ENCODE measurements at regions not wholly inside any gene's neighbourhood (a gene's known extent, or its start where the extent isn't known, plus 50 kb on each side); places are given as distances from the start of the nearest gene placed in this dataset.

GRCh38 chr2:217225596-217225995 lies 365.7 kb upstream of the TNP1 start:
- Histone ChIP-seq H3K9me3 (ENCODE audit: control insufficient read depth, low read depth, low read length) (no peaks in the 10 kb centered on the region), H3K36me3 (ENCODE audit: control insufficient read depth, insufficient read depth, low read length) (no peaks in the 10 kb centered on the region), H3K4me1 (ENCODE audit: control insufficient read depth, insufficient read depth, low read length) (no peaks in the 10 kb centered on the region), H3K27me3 (ENCODE audit: control insufficient read depth, insufficient read depth, low read length) (no peaks in the 10 kb centered on the region), H3K27ac (ENCODE audit: low read length) (no peak overlapping the region), H3K4me3 (ENCODE audit: low read length) (no peak overlapping the region)
- no peak for DNase-seq
- WGBS (ENCODE audit: insufficient coverage, low lambda C conversion rate) = no CpG with 5 or more reads among the region's 1 CpG

DNA sequence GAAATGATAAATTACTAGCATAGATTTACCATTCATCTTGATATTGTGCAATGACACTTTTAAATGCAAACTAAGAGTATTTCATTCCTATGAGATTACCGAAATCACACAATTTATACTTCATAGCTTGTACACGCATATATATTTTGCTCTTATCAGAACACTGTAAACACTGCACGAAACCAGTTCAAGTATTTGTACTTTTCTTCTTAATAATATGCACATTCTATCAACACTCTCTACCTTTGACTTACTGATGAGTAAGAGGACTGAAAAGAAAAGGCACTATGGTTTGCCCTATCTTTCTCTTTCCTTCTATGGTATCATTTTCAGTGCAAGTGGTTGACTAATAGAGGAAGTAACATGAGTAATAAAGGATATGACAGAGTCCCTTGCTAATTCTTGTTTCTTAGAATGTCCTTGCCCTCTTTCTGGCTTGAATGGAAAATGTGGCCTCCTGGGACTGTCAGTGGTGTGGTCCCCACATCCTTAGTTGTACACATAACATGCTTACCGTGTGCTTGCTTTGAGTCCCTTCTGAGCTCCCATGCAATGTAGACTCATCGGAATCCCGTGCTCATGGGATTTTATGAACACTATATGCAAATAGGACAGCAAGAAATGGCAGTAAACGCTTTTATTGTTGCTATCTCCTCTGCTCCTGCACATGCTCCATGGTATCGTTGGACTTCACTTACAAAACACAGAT lies 363.5 kb upstream of the TNP1 start:
- H3K4me3 ChIP-seq (ENCODE audit: low read length) = no peak overlapping the region
- no peaks in the 10 kb centered on the region for H3K9me3 ChIP-seq (ENCODE audit: control insufficient read depth, low read depth, low read length)
- no peaks in the 10 kb centered on the region for H3K4me1 ChIP-seq (ENCODE audit: control insufficient read depth, insufficient read depth, low read length)
- H3K36me3 ChIP-seq (ENCODE audit: control insufficient read depth, insufficient read depth, low read length) = no peaks in the 10 kb centered on the region
- 100% methylated on average over 4 of the region's 8 CpGs for WGBS (ENCODE audit: insufficient coverage, low lambda C conversion rate)
- H3K27ac ChIP-seq (ENCODE audit: low read length) = no peak overlapping the region
- peak in 1 of 2 donors; percentile 15 for DNase-seq
- H3K27me3 ChIP-seq (ENCODE audit: control insufficient read depth, insufficient read depth, low read length) = no peaks in the 10 kb centered on the region

DNA sequence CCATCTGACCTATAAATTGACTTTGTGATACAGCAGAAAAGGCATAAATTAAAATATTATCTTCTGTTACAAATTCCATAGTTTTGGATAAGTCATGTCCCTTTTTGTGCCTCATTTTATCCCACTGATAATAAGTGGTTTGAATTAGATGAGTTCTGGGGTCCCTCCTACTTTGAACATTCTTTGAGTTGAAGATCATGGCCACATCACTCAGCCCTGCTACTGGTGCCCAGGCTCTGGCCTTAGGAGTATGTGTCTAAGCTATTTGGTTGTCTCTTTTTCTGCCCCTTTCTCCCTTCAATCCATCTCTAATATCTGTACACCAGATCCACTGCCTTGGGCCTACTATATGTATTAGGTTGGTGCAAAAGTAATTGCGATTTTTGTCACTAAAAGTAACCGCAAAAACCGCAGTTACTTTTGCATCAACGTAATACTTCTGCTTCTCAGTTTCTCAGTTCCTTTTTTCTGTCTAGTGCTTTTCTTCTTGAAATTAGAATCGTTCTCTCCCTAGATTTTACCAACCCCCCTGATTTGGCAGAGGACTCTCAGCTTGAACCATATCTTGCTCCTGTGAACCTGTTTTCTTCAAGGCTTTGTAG lies 362.5 kb upstream of the TNP1 start:
- Histone ChIP-seq H3K27ac (ENCODE audit: low read length) (no peak overlapping the region), H3K27me3 (ENCODE audit: control insufficient read depth, insufficient read depth, low read length) (no peaks in the 10 kb centered on the region), H3K36me3 (ENCODE audit: control insufficient read depth, insufficient read depth, low read length) (no peaks in the 10 kb centered on the region), H3K9me3 (ENCODE audit: control insufficient read depth, low read depth, low read length) (no peaks in the 10 kb centered on the region), H3K4me1 (ENCODE audit: control insufficient read depth, insufficient read depth, low read length) (no peaks in the 10 kb centered on the region), H3K4me3 (ENCODE audit: low read length) (no peak overlapping the region)
- no peak for DNase-seq
- 96% methylated on average over 4 of the region's 5 CpGs for WGBS (ENCODE audit: insufficient coverage, low lambda C conversion rate)

DNA sequence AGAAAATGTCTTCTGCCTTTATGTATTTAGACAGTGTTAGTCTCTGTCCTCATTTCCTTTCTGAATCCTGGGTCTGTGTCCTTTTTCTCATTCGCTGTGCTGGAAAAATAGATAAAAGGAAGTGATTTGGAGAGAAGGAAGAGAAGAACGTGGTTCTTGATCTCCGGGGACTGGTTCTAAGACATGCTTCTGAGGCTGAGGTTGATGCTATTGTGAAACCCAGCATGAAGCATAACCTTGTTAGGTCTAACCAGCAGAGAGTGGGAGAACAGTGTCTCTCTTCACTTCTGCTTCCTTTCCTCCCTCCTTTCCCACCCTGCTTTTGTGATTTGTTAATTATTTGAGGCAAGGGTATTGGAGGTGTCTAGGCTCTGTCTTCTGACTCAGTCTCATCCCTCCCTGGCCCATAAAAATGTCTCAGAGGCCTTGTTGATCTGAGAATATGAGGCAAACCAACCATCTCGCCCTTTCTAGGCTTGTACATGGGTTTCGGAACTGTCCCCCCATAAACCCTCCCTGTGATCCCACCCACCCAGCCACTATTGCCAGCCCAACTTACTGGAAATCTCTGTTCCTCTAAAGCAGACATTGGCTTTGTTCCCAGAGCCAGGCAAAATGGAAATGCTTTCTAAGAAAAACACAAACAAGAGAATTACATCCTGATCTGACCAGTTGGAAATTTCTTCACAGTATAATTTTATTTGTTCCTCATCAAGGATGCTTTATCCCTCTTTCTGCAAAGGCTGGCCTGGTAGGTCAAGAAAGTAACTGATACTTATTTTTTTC lies 360.6 kb upstream of the TNP1 start:
- Histone ChIP-seq H3K27me3 (ENCODE audit: control insufficient read depth, insufficient read depth, low read length) (no peaks in the 10 kb centered on the region), H3K27ac (ENCODE audit: low read length) (no peak overlapping the region), H3K9me3 (ENCODE audit: control insufficient read depth, low read depth, low read length) (no peaks in the 10 kb centered on the region), H3K36me3 (ENCODE audit: control insufficient read depth, insufficient read depth, low read length) (no peaks in the 10 kb centered on the region), H3K4me1 (ENCODE audit: control insufficient read depth, insufficient read depth, low read length) (no peaks in the 10 kb centered on the region), H3K4me3 (ENCODE audit: low read length) (no peak overlapping the region)
- WGBS (ENCODE audit: insufficient coverage, low lambda C conversion rate) = 90% methylated on average over 3 of the region's 5 CpGs
- peak in 1 of 2 donors; percentile 11 for DNase-seq

GRCh38 chr2:217219164-217219520 lies 359.3 kb upstream of the TNP1 start:
- Histone ChIP-seq H3K4me3 (ENCODE audit: low read length) (no peak overlapping the region), H3K4me1 (ENCODE audit: control insufficient read depth, insufficient read depth, low read length) (no peaks in the 10 kb centered on the region), H3K27me3 (ENCODE audit: control insufficient read depth, insufficient read depth, low read length) (no peaks in the 10 kb centered on the region), H3K36me3 (ENCODE audit: control insufficient read depth, insufficient read depth, low read length) (no peaks in the 10 kb centered on the region), H3K9me3 (ENCODE audit: control insufficient read depth, low read depth, low read length) (no peaks in the 10 kb centered on the region), H3K27ac (ENCODE audit: low read length) (no peak overlapping the region)
- DNase-seq = no peak
- no CpG with 5 or more reads among the region's 2 CpGs for WGBS (ENCODE audit: insufficient coverage, low lambda C conversion rate)

DNA sequence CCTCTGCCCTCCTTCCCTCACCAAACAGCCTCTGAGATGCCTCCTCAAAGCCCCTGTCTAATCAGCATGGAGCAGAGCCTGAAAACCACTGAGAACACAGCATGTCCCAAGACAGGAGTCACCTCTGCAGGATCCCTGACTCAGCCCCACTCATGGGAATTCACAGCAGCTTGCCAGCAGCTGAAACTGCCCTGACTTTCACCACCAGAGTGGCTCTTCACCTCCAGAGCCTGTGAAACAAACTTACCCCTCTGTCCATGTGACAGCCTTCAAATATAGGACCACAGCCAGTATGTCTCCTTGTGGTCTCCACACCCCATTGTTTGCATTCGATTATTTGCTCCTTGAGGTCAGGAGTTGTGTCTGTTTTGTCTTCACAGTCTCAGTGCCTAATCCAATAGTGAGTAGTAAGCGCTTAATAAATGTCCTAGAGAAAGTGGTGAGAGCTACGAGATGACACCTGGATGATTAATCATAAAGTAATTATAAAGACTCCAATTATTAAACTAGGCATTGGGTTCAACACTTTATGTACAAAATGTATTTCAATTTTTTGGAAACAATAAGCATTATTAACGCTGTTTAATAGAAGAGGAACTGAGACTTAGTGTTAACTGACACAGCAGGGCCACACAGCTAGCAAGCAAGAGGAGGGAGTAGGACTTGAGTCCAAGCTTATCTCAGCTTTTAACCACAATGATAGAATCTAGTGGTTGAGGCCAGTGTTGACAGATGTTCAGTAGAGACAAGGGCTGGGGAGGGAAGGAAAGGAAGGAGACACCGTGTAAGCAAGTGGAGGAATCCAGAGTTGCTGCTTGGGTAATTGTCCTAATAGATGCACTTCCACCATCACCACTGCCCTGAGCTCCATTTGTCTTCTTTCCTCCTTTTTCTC lies 358.7 kb upstream of the TNP1 start:
- Histone ChIP-seq H3K27me3 (ENCODE audit: control insufficient read depth, insufficient read depth, low read length) (no peaks in the 10 kb centered on the region), H3K27ac (ENCODE audit: low read length) (no peak overlapping the region), H3K9me3 (ENCODE audit: control insufficient read depth, low read depth, low read length) (no peaks in the 10 kb centered on the region), H3K36me3 (ENCODE audit: control insufficient read depth, insufficient read depth, low read length) (no peaks in the 10 kb centered on the region), H3K4me1 (ENCODE audit: control insufficient read depth, insufficient read depth, low read length) (no peaks in the 10 kb centered on the region), H3K4me3 (ENCODE audit: low read length) (no peak overlapping the region)
- WGBS (ENCODE audit: insufficient coverage, low lambda C conversion rate) = 80% methylated on average over 1 of the region's 5 CpGs
- no peak for DNase-seq

GRCh38 chr2:217216982-217217381 lies 357.1 kb upstream of the TNP1 start:
- Histone ChIP-seq H3K36me3 (ENCODE audit: control insufficient read depth, insufficient read depth, low read length) (no peaks in the 10 kb centered on the region), H3K27me3 (ENCODE audit: control insufficient read depth, insufficient read depth, low read length) (no peaks in the 10 kb centered on the region), H3K9me3 (ENCODE audit: control insufficient read depth, low read depth, low read length) (no peaks in the 10 kb centered on the region), H3K4me3 (ENCODE audit: low read length) (no peak overlapping the region), H3K27ac (ENCODE audit: low read length) (no peak overlapping the region), H3K4me1 (ENCODE audit: control insufficient read depth, insufficient read depth, low read length) (no peaks in the 10 kb centered on the region)
- 75% methylated on average over 1 of the region's 2 CpGs for WGBS (ENCODE audit: insufficient coverage, low lambda C conversion rate)
- DNase-seq = no peak

DNA sequence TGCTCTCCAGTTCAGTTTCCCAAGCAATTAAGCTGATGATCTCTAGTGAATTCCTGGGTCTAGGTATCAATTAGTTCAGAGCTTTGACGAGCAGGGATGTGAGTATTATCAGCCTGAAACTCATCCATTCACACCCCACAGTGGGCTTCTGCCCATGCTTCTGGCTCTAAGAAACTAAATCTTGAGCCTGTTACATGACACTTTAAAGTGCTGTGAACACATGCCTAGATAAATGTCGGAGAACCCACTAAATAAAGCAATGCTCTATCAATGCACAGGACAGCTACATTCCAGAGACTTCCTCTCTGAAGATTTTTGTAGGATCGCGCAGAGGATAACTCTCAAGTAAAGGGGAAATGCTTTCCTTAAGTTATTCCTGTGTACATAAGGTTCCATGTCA lies 356.5 kb upstream of the TNP1 start:
- no CpG with 5 or more reads among the region's 4 CpGs for WGBS (ENCODE audit: insufficient coverage, low lambda C conversion rate)

GRCh38 chr2:217215877-217216276 lies 356.0 kb upstream of the TNP1 start:
- Histone ChIP-seq H3K9me3 (ENCODE audit: control insufficient read depth, low read depth, low read length) (no peaks in the 10 kb centered on the region), H3K27ac (ENCODE audit: low read length) (no peak overlapping the region), H3K4me3 (ENCODE audit: low read length) (no peak overlapping the region), H3K4me1 (ENCODE audit: control insufficient read depth, insufficient read depth, low read length) (no peaks in the 10 kb centered on the region), H3K27me3 (ENCODE audit: control insufficient read depth, insufficient read depth, low read length) (no peaks in the 10 kb centered on the region), H3K36me3 (ENCODE audit: control insufficient read depth, insufficient read depth, low read length) (no peaks in the 10 kb centered on the region)
- no CpG with 5 or more reads among the region's 6 CpGs for WGBS (ENCODE audit: insufficient coverage, low lambda C conversion rate)
- DNase-seq = no peak

More for the DNA sequence above, 356.5 kb upstream of the TNP1 start:
- H3K9me3 ChIP-seq (ENCODE audit: control insufficient read depth, low read depth, low read length) = no peaks in the 10 kb centered on the region
- no peak overlapping the region for H3K4me3 ChIP-seq (ENCODE audit: low read length)
- no peak for DNase-seq
- H3K36me3 ChIP-seq (ENCODE audit: control insufficient read depth, insufficient read depth, low read length) = no peaks in the 10 kb centered on the region
- no peak overlapping the region for H3K27ac ChIP-seq (ENCODE audit: low read length)
- no peaks in the 10 kb centered on the region for H3K4me1 ChIP-seq (ENCODE audit: control insufficient read depth, insufficient read depth, low read length)
- no peaks in the 10 kb centered on the region for H3K27me3 ChIP-seq (ENCODE audit: control insufficient read depth, insufficient read depth, low read length)

- Histone ChIP-seq H3K9me3 (ENCODE audit: control insufficient read depth, low read depth, low read length) (no peaks in the 10 kb centered on the region), H3K4me3 (ENCODE audit: low read length) (no peak overlapping the region), H3K27ac (ENCODE audit: low read length) (no peak overlapping the region), H3K4me1 (ENCODE audit: control insufficient read depth, insufficient read depth, low read length) (no peaks in the 10 kb centered on the region), H3K36me3 (ENCODE audit: control insufficient read depth, insufficient read depth, low read length) (no peaks in the 10 kb centered on the region), H3K27me3 (ENCODE audit: control insufficient read depth, insufficient read depth, low read length) (no peaks in the 10 kb centered on the region)
- DNase-seq = no peak
- WGBS (ENCODE audit: insufficient coverage, low lambda C conversion rate) = no CpG with 5 or more reads among the region's 1 CpG
Measured at GRCh38 chr2:217208867-217209266, 349.0 kb upstream of the TNP1 start.

Data from large intestine (tissue), 3 donors.